GM13977 (cell line): ENCODE measurements at regions not wholly inside any gene's neighbourhood (a gene's known extent, or its start where the extent isn't known, plus 50 kb on each side); places are given as distances from the start of the nearest gene placed in this dataset.

ENCODE experiments used
- DNase-seq: peaks from one replicate; pipeline ENCODE4 v3.0.0; 2012; ENCODE audit warnings: low spot score
- CTCF ChIP-seq: IDR thresholded peaks from 2 replicates; pipeline ENCODE4 v1.5.1; 2012; ENCODE audit warnings: mild to moderate bottlenecking, control low read depth; ENCODE audit not compliant: insufficient read depth; ENCODE audit errors: extremely low read depth, missing control alignments
- in situ Hi-C: fragments of 300-500 bp; cut with MboI; formaldehyde crosslinking; loops from one replicate; pipeline ENCODE4 v1.12.0; 2022; ENCODE audit warnings: low sequenced_read_pairs, low pct_unique_long_range_greater_than_20kb, mixed read lengths, inconsistent platforms; ENCODE audit not compliant: unreplicated experiment

GRCh38 chr6:8947900-8948299 is 512.6 kb upstream of the SLC35B3 start:
- in situ Hi-C loops: no loop called here
- no peak for TF ChIP-seq CTCF
- no peak for DNase-seq

- TF ChIP-seq CTCF: no peak
- DNase-seq: no peak
- in situ Hi-C loops: no loop called here
These were observed 509.2 kb upstream of the SLC35B3 start for GRCh38 chr6:8944548-8944947.

GRCh38 chr6:8943073-8943472 is 507.7 kb upstream of the SLC35B3 start:
- no peak for TF ChIP-seq CTCF
- no peak for DNase-seq
- in situ Hi-C loops: no loop called here

- TF ChIP-seq CTCF: no peak
- no peak for DNase-seq
- in situ Hi-C loops: no loop called here
These were observed 506.2 kb upstream of the SLC35B3 start for GRCh38 chr6:8941577-8941976.

GRCh38 chr6:8940356-8940755 is 505.0 kb upstream of the SLC35B3 start:
- no peak for TF ChIP-seq CTCF
- DNase-seq: no peak
- in situ Hi-C loops: no loop called here

- DNase-seq: no peak
- no peak for TF ChIP-seq CTCF
- in situ Hi-C loops: no loop called here
These were observed 504.3 kb upstream of the SLC35B3 start for GRCh38 chr6:8939615-8940014.

GRCh38 chr6:8934318-8934717 is 499.0 kb upstream of the SLC35B3 start:
- no peak for DNase-seq
- in situ Hi-C loops: no loop called here
- TF ChIP-seq CTCF: no peak
